Fibroblast of skin of abdomen (primary cell): ENCODE measurements at regions not wholly inside any gene's neighbourhood (a gene's known extent, or its start where the extent isn't known, plus 50 kb on each side); places are given as distances from the start of the nearest gene placed in this dataset.

ENCODE experiments used
- DNase-seq: peaks from one replicate; pipeline ENCODE4 v3.0.0-alpha.2; 2013

DNA sequence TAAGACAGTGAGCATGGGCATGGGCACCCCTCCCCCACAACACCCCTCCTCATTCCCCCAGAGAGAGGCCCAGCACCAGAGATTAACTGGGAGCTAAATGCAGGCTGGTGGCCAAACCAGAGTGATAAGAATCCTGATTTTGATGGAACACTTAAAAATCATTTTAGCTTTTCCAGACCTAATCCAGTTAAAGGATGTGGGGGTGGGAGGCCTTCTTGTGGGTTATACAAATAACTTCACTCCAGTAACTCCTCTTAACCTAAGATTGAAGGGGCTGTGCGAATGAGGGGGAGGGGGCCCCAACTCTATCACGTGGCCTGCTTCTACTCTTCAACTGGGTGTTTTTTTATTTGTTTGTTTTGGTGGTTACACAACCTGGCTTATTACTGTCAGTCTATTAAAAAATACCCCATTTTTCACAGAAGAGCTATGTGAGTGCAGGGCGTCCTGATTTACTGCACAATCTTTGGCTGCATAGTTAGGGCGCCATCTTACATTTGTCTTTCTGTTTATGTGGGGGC lies 398.1 kb upstream of the LYPLAL1 start:
- no peak for DNase-seq

DNA sequence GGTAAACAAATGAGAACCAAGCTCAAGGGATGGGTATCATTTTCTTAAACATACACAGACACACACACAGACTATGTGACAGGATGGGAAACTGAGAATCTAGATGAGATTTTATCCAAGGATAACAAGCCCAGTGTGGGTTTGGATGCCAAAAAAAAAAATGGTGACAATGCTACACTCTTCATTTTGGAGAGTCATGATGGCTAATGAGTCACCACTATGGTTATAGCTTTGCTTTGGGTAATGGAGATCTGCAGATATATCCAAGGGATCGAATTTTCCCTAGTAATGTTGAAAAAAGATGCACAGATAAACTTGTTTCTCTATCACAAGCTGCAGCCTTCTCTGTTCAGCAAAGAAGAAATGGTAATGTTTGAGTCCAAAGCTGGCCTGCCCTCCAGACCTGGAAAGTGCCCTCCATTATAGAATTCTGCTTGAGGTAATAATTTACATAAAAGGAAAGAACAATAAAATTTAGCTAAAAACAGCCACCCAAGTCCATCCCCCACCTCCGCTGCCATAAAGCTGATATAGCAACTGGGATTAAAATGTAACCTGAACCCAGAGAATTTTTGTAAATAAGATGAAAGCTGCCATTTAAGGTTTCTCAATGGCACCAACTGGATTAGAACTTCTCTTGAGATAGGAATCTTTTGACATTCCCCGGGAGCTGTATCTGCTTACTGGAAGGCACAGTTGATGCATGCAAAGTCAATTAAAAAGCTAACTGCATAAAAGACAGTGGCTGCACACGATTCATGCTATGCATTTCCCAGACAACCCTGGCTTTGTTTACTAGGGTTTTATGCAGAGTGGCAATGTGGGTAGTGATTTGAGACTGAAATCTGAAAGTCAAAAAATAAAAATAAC lies 395.2 kb upstream of the LYPLAL1 start:
- no peak for DNase-seq

DNA sequence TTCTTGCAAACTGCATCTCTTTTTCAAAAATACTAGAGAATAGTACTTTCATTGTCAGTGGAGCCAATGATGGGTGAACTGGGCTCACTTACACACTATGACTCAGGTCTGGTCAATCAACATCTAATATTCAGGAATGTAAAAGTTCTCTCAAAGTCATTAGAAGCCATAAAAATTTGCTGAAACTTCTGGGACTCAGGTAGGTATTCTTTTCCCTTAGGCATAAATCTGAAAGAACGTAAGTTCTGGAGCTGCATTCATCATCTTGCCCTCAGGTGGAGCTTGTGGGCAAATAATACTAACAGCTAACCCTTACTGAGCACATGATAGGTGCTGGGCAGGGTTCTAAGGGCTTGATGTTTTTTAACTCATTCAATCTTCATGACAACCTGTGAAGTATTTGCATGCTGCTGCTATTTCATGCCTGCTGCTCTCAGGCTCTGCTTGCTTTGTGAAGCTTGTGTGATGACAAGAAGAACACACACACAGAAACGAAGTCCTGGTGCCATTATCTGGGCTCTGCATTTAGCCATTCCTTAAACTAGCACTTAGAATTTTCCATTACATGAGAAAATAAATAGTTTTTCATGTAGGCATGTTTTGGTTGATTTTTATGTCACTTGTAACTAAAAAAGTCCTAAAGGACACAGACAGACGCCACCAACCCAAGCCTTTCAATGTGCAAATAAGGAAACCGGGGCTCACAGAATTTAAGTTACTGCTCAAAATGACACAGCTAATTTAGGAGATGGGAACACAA lies 394.2 kb upstream of the LYPLAL1 start:
- peak; percentile 22 for DNase-seq

DNA sequence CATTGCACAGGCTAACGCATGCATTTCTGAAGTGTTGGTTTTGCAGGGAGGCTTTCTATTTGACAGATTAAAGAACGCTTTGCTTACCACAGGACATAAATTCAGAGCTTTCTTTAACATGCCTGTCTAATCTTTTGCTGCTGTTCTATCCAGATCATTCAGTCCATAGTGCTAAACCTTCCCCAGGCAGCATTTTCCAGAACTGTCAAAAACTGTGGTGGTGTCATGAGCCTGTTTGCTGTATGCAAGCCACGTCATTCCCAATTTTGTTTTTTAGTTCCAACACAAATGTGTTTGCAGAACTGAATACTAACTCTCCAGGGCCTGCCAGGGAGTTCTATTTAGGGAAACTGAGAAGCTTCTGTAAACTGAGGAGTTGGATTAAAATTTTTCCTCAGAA lies 390.5 kb upstream of the LYPLAL1 start:
- DNase-seq = no peak

DNA sequence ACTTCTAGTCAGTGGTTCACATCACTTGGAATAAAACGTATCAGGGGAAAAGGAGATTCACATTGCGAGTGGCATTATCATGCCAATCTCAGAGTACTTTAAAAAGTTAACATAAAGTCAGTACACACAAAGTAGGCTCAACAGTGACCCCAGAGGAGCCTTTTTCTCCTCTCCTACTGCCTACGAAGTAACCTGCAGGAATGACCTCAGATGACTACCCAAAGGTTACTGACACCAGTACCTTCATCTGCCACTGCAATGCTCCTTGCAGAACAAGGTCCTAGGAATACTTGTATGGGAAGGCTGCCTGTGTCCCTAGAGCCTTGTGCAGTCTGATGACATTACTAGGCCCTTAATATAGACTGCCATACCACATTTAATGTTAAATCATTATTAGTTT lies 389.8 kb upstream of the LYPLAL1 start:
- DNase-seq = no peak

DNA sequence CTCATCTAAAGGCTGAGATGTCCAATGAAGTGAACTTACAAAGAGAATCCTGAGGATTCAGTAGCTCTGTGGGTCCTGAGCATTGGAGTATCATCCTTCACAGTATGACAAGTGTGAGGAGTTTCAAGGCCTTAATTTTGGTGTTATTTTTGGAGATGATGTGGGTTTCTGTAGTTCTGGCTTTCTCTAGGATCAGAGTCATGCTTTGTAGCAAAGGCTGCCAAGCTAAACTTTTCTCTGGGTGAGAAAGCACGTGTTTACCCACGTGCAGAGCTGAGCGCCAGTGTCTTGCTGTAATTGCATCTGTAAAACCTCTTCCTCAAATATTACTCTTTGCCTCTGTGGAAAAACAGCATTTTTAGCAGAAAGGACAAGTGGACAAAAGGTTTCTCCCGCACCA lies 387.8 kb upstream of the LYPLAL1 start:
- DNase-seq = peak; percentile 21

DNA sequence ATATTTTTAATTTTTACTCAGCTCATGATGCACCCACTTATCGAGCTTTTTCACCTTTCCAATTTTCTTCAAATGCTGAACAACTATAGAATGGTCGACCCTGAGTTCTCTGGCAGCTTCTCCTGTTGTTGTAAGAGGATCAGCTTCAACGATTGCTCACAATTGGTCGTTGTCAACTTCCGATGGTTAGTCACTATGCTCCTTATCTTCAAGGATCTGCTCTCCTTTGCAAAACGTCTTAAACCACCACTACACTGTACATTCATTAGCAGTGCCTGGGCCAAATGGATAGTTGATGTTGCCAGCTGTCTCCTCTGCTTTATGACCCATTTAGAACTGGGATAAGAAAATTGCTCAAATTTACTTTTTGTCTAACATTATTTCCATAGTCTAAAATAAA lies 385.9 kb upstream of the LYPLAL1 start:
- DNase-seq = no peak

DNA sequence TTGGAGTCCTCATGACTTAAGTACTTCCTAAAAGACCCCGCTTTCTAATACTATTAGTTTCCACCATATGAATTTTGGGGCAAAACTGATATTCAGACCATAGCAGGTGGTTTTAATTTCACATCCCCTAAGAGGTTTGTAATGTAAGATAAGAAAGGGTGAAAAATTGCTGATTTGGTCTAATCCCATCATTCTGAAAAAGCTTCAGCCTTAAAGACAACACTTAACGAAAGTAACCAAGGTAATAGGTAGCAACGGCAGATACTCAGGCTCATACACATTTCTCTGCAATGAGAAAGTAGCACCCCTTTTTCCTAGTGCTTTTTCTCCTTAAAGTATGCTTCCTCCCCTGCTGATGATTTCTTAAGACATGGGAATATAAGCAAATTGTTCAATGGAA lies 376.9 kb upstream of the LYPLAL1 start:
- no peak for DNase-seq

DNA sequence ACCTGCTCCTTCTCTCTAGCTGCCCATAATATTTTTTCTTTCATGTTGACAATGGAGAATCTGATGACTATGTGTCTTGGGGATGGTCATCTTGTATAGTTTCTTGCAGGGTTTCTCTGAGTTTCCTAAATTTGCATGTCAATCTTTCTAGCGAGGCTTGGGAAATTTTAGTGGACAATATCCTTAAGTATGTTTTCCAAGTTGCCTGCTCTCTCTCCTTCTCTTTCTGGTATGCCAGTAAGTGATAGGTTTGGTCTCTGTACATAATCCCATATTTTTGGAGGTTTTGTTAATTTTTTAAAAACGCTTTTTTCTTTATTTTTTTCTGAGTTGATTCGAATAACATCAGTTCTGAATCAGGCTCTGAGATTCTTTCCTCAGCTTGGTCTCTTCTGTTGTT lies 370.9 kb upstream of the LYPLAL1 start:
- no peak for DNase-seq

DNA sequence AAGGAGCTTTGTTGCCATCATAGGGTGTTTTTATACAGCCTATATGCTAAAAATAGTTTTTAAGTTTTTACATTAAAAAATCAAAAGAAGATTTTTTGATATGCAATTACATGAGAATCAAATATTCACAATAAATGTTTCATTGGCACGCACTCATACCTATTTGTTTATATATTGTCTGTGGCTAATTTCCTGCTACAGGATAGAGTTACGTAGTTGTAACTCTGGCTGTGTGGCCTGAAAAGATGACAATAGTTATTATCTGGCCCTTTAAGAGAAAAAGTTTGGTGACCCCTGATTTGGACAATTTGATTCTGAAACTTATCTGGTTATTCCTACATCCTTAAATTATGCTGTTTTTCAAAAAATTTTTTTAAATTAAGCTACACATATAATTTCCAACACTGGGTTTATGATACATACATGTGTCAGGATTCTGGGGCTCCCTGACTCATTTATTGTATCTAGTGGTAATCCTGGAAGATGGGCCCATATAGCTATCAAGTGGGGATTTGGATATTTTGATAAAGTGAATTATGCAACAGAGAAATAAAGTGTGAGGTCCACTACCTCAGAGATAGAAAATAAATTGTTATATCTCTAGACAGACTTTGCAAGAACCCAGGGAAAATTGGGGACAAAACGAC lies 370.2 kb upstream of the LYPLAL1 start:
- DNase-seq = no peak

DNA sequence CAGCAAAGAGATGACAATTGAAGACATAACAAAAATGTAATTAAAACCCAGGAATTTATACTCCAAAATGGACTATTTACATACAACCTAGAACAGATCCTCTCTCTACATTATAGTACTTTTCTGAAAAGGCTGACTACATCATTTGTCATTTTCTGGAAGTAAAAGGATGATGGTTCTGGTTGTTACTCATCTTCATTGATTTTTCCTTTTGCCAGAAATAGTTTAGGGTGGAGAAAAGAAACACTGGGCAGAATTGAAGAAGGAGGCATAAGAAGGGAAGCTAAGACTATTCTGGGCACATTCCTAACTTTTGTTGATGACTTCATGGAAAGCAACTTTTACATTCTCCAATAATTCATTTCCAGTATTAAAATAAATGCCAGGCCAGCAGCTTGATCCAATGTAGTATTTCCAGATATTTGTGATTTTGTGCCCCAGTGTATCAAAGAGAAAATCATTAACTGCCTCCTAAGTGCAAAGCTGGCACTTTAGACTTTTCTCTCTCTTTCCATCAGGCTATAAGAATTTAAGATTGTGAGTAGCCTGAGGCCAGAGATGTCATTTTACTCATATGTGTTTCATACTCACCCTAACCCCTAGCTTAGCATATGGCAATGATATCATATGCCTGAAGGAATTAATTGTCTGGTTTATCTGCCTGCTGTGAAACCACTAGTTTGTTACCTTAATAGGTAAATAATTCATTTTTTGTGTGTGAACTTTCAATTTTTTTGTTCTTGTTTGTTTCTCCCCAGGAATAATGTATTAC lies 369.5 kb upstream of the LYPLAL1 start:
- no peak for DNase-seq

DNA sequence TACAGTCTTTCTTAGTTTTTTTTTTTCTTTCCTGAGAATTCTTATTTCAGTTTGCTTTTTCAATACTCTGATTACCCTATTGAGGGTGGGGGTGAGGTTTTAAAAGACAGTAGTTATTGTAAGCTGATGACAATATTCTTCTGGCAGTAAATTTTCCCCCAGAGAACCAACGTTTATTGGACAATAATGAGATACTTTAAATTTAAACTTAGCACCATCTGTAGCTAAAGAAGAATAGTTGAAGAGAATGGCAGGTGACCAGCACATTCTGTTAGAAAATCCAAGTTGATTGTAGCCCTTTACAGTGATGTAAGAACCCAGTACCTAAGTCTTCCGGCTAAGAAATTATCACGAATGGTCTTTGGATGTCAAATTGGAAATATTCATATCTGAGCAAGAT lies 364.6 kb upstream of the LYPLAL1 start:
- no peak for DNase-seq

DNA sequence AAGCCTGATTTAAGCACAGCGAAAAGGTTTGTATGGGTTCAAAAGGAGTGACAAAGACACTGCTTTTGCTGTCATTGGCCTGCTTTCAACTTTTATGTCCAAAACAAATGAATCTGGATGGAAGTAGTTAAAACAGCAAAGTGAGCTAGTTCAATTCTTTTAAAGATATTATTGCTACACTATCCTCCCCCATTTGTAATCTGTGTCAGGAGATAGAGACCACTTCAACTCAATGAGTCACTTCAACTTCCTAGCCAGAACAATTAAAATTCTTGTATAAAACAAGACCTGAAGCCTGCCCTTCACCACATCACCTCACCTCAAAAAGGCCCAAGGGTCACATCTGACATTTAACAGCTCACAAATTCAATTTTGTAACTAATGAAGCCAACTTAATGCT lies 364.1 kb upstream of the LYPLAL1 start:
- peak; percentile 24 for DNase-seq

DNA sequence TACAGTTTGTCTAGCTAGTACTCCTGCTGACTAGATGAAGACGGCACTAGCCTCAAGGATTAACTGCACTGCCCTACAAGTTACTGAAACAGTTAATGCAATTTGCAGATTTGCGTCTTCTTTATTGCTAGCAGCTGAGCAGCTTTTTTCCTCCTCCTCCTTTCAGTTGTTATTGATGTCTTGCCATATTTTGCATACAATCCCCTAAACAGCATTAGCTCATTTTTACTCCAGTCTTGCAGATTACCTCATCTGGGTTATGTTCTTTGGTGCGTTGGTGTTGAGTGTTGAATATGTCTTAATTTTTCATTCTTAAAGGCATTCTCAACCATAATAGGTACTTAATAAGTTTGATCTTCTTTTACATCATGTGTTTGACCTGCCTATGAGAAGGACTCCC lies 363.4 kb upstream of the LYPLAL1 start:
- DNase-seq = peak; percentile 6

DNA sequence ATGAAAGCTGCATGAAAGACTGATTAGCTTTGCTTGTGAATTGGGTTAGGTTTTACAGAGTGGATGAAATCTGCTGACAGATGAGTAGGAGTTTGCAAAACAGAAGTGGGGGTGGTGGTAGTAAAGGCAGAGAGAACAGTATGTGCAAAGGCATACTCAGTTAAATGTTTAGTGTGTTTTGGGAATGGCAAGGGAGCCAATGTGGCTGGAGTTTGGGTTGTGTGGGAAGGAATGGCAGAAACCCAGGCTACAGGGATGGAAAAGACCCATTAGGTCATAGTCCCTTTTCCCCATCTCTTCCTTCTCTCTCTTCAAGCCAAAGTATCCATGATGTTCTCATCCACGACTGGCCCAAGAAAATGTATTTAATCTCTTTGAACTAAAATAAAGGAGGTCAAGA lies 362.2 kb upstream of the LYPLAL1 start:
- DNase-seq = no peak

DNA sequence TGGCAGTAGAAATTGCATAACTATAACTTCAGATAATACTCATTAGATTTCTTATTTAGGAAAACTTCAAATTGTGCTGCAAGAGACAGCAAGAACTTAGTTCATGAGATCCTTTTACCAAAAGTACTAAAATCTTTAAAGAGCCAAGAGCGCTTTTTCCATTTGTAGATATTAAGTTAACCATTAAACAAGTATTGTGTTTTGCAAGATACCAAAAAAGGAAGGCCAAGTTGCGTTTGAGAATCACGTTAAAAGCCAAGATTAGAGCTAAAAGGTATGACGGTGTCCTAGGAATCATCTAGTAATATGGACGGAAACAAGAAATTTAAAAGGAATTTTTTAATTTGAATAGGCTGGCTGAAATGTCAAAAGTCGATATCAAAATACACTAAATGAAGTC lies 361.3 kb upstream of the LYPLAL1 start:
- DNase-seq = no peak

DNA sequence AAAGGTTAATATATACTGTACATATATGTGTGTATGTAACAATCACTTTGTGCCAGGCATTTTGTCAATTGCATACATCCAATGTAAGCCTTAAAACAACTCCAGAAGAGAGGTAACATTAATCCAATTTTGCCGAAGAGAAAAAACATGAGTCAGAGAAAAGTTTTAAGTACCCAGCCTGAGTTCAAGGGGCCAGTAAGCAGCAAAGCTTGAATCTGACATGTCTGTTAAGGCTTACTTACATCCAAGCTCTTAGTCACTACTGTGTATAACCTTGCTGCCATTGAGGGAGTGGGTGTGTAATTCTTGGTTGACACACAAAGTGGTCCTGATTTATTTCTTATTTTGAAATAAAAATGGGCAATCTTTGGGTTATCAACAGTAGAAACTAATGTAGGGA lies 360.4 kb upstream of the LYPLAL1 start:
- DNase-seq = peak; percentile 29

DNA sequence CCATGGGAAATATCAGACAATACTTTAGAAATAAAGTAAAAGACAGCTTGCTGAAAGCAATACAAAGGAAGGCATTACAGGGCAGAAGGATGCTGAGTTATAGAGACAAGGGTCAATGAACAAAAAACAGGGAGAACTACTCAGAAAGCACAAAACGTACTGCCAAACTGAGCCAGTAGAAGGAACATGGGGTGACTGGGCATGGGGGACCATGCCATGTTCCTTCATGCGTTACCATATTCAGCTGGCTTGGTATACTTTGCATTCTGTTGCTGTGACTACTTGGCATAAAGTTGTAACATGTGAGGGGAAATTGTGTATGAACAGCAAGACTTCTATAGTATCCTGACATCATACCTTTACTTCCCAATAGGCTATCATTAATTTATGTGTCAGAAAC lies 358.6 kb upstream of the LYPLAL1 start:
- no peak for DNase-seq

DNA sequence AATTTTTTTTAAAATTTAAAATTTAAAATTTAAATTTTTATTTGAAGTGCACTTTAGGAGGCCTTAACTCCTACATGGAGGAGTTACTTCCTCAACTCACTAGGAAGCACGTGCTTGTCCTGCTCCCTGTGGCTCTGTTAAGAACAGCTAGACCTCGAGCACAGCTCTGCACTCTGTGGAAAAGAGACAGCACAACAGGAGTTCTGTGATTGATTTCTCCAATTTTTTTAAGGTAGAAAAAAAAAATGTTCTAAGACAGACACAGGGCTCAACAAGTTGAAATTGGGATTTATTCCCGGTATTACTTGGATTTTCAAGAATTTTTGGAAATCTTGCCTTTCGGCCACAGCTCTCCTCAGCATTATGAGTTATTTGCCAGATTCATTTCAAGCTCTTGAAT lies 356.6 kb upstream of the LYPLAL1 start:
- no peak for DNase-seq

DNA sequence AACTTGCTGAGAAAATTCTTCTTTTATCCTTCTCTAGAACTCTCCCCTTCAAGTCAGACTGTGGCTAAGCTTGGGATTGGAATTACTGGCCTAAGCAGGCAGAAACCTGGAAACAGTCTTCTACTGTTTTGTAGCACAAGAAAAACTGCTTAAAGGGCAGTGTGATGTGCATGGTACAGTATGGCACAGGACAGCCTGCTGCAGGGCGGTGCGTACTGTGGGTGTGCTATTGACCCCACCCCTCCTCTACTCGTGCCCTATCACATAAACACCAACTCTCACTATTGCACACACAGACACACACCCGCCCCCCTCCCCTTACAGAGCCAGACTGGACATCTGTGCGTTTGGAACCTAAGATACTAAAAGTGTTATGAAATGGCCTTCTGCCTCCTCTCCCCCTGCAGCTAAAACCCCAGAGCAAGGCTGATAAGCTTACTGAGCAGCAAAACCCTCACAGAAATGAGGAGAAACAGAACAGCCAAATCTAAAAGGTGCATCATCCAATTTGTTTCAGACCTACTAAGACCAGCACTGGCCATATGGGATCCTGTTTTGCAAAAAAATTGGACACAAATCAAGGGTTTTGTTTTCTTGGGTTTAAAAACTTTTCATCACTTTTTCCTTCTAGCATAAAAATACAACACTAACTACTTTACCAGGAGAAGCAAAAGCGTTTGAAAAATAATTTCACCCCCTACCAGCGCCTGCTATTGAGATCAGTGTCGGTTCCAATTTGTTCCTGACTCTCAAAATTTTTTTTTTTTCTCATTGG lies 355.8 kb upstream of the LYPLAL1 start:
- DNase-seq = no peak

DNA sequence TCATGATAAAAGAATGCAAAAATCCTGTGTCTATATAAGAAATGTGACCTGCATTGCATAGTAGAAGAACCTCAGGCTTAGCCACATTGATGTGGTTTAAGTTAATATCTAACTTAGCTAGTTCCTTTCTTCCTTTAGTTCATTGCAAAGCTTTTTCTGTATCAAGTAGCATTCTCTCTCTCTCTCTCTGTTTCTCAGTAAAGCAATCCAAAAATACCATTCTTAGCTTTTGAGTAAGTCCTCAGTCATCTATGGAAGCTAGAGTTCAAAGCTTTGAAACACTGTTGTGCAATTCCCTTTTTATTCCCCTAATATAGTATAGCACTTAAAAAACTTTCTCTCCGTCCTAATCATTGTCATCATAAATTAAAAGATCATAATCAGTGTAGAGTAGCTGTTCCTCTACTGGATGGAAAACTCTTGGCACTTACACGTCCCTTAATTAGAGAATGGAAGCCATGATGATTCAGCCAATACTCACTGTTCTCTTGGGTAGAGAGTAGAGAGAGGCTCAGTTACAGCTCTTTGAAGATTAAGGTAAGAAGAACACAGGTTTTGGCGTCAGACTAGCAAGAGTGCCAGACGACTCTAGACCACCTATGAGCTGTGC lies 350.3 kb upstream of the LYPLAL1 start:
- DNase-seq = peak; percentile 95
